ENCODE measurements at regions not wholly inside any gene's neighbourhood (a gene's known extent, or its start where the extent isn't known, plus 50 kb on each side); places are given as distances from the start of the nearest gene placed in this dataset.

DNA sequence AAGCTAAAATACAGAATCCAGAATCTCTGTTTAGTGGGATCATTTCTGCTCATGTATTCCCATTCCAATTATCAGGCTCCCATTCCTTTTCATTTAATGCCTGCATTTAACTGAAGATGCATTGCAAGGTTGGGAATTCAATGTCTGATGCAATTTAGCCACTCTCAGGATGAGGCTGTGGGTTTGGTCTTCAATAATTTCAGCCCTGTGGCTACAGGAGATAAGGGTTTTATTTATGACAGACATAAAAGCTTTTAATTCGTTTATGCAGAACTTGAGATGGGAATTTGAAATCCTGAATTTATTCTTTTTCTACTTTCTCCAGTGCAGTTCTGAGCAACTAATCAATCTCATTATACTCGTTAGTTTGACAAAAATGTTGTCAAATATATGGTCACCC, 1225.9 kb downstream of the PCDH18 start:
- 28 to 37% methylated on average over 2 of the region's 2 CpGs for WGBS, 2 donors

DNA sequence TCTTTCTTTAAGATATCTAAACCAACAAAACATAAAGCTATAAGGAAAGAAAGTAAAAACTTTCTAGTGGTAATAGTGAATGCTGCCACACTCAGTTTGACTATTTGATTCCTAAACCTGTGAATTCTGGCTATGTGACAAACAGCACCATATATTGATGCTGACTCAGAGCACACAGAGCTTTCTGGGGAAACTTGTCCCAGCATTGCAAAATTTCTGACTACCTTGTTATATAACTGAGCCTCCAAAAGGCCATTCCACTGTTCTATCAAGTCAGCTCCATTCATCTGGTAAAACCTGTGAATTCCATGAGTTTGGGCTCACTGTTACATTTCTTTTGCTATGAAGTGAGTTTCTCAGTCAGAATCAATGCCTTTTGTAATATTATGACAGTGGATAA, 1229.7 kb downstream of the PCDH18 start:
- H3K27me3 ChIP-seq, result no peaks in the 10 kb centered on the region
- no peak overlapping the region for H3K27ac ChIP-seq
- H3K4me3 ChIP-seq, result no peak overlapping the region
- ATAC-seq (no peak), DNase-seq (no peak), FAIRE-seq (no peak)
- no peak for TF ChIP-seq CTCF (IDR thresholded peaks at IDR 0.05)
- H3K4me1 ChIP-seq, result no peaks in the 10 kb centered on the region
- no peaks in the 10 kb centered on the region for H3K9me3 ChIP-seq
- intact Hi-C loops (cut with DNase I), result no loop called here
- H3K36me3 ChIP-seq, result no peaks in the 10 kb centered on the region

More for the DNA sequence above, 1225.9 kb downstream of the PCDH18 start:
- Histone ChIP-seq H3K27me3 (no peaks in the 10 kb centered on the region), H3K36me3 (no peaks in the 10 kb centered on the region), H3K4me3 (no peak overlapping the region), H3K4me1 (no peaks in the 10 kb centered on the region), H3K27ac (no peak overlapping the region), H3K9me3 (no peaks in the 10 kb centered on the region)
- no peak for TF ChIP-seq CTCF (IDR thresholded peaks at IDR 0.05)
- DNase-seq (no peak), FAIRE-seq (no peak), ATAC-seq (no peak)
- intact Hi-C loops (cut with DNase I), result no loop called here

GRCh38 chr4:136301749-136302495, 1230.4 kb downstream of the PCDH18 start:
- H3K9me3 ChIP-seq, result no peaks in the 10 kb centered on the region
- no peak overlapping the region for H3K4me3 ChIP-seq
- intact Hi-C loops (cut with DNase I), result no loop called here
- ATAC-seq (no peak), FAIRE-seq (no peak), DNase-seq (no peak)
- no peaks in the 10 kb centered on the region for H3K4me1 ChIP-seq
- H3K27ac ChIP-seq, result no peak overlapping the region
- H3K36me3 ChIP-seq, result no peaks in the 10 kb centered on the region
- H3K27me3 ChIP-seq, result no peaks in the 10 kb centered on the region
- no peak for TF ChIP-seq CTCF (IDR thresholded peaks at IDR 0.05)

DNA sequence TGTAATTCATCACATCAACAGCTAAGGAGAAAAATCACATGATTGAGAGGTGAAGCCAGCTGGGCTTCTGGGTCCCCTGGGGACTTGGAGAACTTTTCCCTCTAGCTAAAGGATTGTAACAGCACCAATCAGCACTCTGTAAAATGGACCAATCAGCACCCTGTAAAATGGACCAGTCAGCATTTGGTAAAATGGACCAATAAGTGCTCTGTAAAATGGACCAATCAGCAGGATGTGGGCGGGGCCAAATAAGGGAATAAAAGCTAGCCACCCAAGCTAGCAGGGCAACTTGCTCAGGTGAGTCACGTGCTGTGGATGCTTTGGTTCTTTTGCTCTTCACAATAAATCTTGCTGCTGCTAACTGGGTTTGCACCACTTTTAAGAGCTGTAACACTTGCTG, 1248.3 kb downstream of the PCDH18 start:
- no peak for TF ChIP-seq CTCF (IDR thresholded peaks at IDR 0.05)
- H3K27me3 ChIP-seq, result no peaks in the 10 kb centered on the region
- no peak for FAIRE-seq
- no peak for DNase-seq
- ATAC-seq, result no peak
- 62 to 71% methylated on average over 2 of the region's 2 CpGs for WGBS, 2 donors
- H3K27ac ChIP-seq, result no peak overlapping the region
- H3K4me3 ChIP-seq, result no peak overlapping the region
- H3K4me1 ChIP-seq, result no peaks in the 10 kb centered on the region
- no peaks in the 10 kb centered on the region for H3K36me3 ChIP-seq
- intact Hi-C loops (cut with DNase I), result no loop called here
- H3K9me3 ChIP-seq, result no peaks in the 10 kb centered on the region

GRCh38 chr4:136281889-136282288, 1250.4 kb downstream of the PCDH18 start:
- Histone ChIP-seq H3K9me3 (no peaks in the 10 kb centered on the region), H3K27me3 (no peaks in the 10 kb centered on the region), H3K4me1 (no peaks in the 10 kb centered on the region), H3K4me3 (no peak overlapping the region), H3K36me3 (no peaks in the 10 kb centered on the region), H3K27ac (no peak overlapping the region)
- intact Hi-C loops (cut with DNase I), result no loop called here
- ATAC-seq, result no peak
- no peak for FAIRE-seq
- no peak for DNase-seq
- 25 to 40% methylated on average over 1 of the region's 1 CpG for WGBS, 2 donors
- no peak for TF ChIP-seq CTCF (IDR thresholded peaks at IDR 0.05)
